NCI-H128 (cell line): ENCODE measurements at regions not wholly inside any gene's neighbourhood (a gene's known extent, or its start where the extent isn't known, plus 50 kb on each side); places are given as distances from the start of the nearest gene placed in this dataset.
"Not testable (repeated sequence)": the region's sequence is repeated elsewhere in the genome, so short reads cannot be mapped to it uniquely, and the experiment has no call there.

ENCODE experiments used
- DNase-seq: peaks from one replicate; lab custom pipeline; 2025; ENCODE audit not compliant: unreplicated experiment; lab: John Stamatoyannopoulos, UW

DNA sequence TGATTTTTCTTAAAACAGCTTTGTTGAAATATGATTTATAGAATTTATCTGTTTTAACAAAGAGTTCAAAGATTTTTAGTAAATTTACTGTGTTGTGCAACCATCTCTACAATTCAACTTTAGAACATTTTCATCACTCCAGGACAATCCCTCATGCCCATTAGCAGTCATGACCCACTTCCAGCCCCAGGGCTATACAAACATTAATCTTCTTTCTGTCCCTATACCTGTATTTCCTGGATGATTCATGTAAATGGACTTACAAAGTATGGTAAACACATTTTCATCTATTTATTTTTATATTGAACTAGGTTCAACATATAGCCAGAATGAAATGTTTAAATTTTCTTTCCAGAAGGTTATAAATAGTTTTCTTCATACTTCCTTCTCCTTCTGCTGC, 127.8 kb upstream of the CCDC180 start:
- no peak for DNase-seq

DNA sequence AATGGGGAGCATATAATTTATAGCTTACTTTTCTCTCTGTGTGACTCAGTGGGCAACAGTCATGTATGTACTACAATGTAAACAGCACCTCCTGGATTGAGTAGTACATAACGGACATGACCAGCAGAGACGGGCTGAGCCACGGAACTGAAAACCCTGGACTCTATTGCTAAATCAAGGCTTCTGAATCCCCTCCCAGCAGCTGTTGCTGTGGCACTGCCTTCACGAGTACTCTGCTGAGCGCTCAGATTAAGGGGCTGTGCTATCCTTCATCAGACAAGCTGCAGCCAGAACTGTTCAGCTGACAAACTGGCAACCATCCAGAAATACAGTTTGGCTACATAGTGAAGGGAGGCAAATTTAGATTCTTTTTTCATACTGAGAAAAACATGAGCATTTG, 131.3 kb upstream of the CCDC180 start:
- DNase-seq, result peak; percentile 27

DNA sequence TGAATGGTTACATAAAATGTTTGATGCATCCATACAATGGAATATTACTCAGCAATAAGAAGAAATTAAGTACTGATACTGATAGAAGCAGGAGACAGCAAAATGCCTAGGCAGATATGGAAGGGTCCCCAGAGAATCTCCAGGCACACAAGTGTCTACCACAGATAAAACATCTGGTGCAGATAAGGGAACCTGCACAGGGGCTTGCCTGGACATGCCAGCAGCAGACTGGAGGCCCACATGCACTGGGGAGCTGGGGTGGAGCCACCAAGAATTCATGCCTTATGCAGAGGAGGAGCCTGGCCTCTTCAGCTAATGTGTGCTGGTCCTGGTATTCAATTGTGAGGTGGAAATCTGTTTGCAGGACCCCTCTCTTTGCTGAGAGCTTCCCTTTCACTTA, 129.2 kb upstream of the CTSV start:
- DNase-seq, result not testable (repeated sequence)

DNA sequence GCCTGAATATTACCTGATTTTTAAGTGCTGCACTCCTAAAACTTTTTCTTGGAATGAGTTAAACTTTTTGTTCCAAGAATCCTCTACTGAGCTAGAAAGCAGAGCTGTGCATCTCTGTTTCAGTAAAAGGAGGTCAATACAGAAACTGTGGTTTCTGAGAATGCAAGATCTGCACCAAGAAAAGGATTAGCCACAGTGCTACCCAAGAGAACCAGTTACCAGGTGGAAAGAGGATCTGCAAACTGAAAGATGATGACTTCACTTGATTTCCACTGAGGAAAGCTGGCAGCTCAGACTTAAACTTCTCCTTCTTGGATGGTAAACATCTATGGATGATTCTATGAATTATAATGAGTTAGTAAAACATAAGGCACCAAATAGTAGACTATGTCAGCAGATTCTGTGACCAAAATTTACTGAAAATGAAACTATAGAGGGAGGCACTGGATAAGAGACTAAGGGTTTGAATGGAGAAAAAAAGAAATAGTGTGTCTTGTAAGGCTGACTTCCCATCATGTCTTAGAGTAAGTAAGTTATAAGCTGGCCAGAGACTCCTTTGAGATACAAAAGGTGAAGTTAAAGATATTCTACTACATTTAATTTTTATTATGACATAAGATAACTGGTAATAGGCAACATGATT, 127.7 kb upstream of the CTSV start:
- DNase-seq, result not testable (repeated sequence)

DNA sequence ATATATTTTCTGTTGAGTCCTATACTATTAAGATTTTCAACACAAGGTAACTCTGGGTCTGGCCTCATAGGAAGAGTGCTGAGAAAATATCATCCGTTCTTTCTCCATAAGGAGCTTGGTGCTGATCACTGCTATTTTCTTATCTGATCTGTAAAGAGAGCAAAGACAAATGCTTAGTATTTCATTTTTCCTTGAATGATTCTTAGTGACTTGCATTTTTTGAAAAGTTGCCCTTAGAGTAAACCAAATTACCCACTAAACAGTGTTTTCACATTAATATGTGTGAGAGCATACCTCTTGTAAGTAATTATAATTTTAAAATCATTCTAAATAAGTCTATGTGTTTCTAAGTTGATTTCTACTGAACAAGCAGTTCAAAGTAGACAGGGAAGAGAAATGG, 121.3 kb upstream of the CTSV start:
- no peak for DNase-seq

DNA sequence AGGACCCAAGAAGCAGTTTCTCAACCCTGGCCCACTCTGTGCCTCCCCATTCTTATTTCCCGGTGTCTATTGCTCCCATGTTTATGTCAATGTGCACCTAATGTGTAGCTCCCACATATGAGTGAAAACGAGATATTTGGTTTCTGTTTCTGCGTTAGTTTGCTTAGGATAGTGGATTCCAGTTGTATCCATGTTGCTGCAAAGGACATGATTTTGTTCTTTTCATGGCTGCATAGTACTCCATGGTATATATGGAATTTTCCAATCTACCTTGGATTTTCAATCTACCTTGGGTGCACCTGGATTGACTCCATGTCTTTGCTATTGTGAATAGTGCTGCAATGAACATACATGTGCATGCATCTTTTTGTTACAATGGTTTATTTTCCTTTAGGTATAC, 119.8 kb upstream of the CTSV start:
- not testable (repeated sequence) for DNase-seq

DNA sequence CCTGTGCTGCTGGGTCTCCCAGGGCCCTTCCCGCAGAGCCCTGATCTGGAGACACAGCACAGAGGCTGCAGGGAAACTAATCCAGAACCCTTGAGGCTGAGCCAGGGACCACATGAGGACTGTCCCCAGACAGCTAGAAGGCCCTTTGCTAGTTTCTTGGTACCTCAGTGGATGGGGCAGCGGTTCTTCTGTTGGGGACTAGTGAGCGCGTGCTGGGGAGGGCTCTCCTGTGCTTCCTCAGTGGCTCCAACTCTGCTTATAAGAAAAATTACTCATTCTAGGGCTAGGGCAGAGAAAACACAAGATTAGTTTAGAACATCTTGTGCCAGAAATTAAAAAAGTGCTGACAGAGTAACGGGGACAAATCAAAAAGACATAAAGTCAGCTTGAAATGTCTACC, 116.5 kb upstream of the CTSV start:
- DNase-seq, result not testable (repeated sequence)

DNA sequence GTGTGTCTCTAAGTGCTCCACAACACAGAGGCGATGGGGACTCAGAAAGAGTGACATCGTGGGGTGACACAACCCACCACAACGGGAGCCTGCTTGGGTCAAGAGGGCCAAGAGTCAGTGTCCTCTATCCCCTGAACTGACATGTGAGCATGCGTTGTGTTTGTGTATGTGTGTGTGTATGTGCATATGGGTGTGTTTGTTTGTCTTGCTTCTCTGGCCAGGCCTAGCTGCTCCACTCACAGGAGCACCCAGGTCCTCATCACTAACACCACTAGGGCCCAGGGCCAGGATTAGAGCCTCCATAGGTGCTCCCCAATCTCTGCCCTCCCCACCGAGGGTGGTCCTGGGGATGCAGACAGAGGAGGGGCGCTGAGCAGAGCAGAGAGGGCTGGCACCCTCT, 115.0 kb upstream of the CTSV start:
- no peak for DNase-seq

DNA sequence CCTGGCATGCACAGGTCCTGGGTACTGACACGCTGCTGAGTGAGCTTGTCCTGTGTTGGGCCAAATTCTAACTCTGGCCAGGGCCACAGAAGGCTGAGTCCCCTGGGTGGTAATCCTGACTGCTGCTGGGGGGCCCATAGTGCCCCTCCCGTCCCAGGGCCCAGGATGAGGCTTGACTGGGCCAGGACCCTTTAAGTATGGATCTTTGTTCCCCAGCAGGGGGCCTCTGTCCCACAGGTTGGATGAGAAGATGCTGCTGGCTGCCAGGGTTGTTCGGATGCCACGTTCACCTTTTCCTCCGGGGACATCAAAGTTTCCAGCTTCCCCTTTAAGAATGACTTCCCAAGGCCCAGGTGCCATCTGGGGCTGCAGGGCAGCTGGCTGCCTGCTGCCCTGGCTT, 114.2 kb upstream of the CTSV start:
- not testable (repeated sequence) for DNase-seq

DNA sequence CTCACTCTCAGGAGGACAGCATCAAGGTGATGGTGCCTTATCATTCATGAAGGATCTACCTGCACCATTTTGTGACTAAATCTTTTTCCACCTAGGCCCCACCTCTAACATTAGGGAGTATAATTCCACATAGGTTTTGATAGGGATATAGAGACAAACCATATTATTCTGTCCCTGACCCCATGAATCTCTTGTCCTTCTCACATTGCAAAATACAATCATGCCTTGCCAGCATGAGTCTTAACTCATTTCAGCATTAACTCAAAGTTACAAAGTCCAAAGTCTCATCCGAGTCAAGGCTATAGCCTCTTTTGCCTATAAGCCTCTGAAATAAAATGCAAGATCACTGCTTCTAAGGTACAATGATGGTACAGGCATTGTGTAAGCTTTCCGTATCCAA, 111.5 kb upstream of the CTSV start:
- not testable (repeated sequence) for DNase-seq

DNA sequence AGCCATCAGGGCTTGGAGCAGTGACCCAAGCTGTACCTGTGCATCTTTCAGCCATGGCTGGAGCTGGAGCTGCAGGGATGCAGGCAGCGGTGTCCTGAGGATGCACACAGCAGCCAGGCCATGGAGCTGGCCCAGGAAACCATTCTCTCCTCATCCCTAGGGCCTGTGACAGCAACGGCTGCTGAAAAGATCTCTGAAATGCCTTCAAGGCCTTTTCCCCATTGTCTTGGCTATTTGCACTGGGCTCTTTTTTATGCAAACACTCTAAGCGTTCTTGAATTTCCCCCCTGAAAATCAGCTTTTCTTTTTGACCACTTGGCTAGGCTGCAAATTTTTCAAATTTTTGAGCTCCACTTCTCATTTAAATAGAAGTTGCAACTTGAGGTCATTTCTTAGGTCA, 109.5 kb upstream of the CTSV start:
- DNase-seq, result not testable (repeated sequence)

DNA sequence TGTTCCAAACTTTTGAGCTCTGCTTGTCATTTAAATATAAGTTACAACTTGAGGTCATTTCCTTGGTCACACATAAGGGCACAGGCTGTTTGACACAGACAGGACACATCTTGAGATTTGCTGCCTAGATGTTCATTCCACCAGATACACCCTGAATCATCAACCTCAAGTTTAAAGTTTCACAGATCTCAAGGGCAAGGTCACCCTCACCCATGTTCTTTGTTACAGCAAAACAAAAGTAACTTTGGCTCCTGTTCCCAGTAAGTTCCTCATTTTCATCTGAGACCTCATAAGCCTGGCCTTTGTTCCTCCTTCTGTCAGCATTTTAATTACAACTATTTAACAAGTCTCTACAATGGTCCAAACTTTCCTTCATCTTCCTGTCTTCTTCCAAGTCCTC, 106.7 kb upstream of the CTSV start:
- DNase-seq, result not testable (repeated sequence)

DNA sequence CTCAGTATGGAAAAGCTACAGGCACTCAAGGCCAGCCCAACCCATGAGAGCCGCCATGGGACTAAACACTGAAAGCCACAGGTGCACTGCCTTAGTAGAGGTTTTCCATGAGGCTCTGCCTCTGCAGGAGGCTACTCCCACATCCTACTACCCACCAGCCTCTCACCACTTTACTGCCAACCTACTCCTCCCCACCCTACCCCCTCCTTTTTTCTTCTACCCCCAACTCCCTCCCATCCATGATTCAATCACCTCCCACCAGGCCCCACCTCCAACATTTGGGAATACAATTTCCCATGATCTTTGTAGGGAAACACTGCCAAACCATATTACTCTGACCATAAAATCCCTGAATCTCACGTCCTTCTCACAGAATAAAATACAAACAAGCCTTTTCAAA, 101.6 kb upstream of the CTSV start:
- DNase-seq, result no peak

DNA sequence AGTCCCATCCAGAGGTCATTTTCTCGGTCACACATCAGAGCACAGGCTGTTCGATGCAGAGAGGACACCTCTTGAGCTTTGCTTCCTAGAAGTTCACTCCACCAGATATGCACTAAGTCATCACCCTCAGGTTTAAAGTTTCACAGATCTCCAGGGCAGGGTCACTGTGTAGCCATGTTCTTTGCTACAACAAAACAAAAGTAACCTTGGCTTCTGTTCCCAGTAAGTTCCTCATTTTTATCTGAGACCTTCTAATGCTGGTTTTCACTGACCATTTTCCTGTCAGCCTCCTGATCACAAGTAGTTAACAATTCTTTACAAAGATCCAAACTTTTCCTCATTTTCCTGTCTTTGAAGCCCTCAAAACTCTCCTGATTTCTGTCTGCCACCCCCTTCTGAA, 97.5 kb upstream of the CTSV start:
- DNase-seq, result no peak

DNA sequence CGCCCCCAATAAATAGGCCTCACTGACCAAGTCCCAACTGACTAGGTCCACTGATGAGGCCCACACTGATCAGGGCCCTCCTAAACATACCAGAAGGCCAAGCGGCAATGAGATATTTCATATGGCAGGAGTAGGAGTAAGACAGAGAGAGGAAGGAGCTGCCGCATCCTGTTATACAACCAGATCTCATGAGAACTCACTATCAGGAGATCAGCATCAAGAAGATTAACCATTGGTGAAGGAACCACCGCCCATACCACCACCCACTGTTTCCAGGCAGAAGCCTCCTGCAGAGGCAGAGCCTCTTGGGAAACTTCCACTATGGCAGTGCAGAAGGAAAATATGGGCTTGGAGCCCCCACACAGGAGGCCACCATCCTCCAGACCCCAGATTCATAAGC, 95.0 kb upstream of the CTSV start:
- DNase-seq, result not testable (repeated sequence)

DNA sequence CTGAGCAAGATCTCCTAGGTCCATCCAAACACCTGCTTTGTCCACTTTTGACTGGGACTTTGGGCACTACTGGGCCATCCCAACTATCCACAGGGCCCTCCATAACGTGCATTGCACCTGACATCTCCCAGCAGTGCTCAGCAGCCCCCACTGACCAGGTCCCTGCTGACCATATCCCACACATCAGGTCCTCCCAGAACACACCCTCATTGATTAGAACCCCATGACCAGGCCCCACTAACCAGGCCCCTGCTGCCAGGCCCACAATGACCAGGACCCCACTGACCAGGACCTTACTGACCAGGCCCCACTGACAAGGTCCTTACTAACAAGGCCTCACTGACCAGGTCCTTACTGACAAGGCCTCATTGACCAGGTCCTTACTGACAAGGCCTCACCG, 93.9 kb upstream of the CTSV start:
- DNase-seq, result no peak

DNA sequence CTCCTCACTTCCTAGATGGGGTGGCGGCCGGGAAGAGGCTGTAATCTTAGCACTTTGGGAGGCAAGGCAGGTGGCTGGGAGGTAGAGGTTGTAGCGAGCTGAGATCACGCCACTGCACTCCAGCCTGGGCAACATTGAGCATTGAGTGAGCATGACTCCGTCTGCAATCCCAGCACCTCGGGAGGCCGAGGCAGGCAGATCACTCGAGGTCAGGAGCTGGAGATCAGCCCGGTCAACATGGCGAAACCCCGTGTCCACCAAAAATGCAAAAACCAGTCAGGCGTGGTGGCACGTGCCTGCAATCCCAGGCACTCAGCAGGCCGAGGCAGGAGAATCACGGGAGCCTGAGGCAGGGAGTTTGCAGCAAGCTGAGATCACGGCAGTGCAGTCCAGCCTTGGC, 91.9 kb upstream of the CTSV start:
- not testable (repeated sequence) for DNase-seq

DNA sequence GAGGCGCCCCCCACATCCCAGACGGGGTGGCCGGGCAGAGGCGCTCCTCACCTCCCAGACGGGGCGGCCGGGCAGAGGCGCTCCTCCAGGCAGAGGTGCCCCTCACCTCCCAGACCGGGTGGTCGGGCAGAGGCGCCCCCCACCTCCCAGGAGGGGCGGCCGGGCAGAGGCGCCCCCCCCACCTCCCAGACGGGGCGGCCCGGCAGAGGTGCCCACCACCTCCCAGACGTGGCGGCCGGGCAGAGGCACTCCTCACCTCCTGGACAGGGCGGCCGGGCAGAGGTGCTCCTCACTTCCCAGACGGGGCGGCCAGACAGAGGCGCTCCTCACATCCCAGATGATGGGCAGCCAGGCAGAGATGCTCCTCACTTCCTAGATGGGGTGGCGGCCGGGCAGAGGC, 91.4 kb upstream of the CTSV start:
- DNase-seq, result not testable (repeated sequence)

DNA sequence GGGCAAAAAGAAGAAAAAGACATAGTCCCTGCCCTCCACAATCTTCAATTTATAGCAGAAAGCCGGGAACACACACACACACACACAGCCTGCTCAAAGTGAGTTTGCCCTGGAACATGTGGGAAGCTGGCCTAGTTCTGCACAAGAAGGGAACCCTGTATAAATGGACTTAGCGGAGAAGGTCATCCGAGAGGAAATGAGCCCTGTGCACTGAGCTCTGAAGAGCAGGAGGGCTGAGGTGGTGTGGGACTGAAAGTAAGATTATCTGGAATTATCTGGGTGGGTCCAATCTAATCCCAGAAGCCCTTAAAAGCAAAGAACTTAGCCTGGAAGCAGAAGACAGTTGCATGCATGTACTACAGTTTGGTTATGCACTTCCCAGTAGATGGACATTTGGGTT, 90.0 kb upstream of the CTSV start:
- DNase-seq, result no peak

DNA sequence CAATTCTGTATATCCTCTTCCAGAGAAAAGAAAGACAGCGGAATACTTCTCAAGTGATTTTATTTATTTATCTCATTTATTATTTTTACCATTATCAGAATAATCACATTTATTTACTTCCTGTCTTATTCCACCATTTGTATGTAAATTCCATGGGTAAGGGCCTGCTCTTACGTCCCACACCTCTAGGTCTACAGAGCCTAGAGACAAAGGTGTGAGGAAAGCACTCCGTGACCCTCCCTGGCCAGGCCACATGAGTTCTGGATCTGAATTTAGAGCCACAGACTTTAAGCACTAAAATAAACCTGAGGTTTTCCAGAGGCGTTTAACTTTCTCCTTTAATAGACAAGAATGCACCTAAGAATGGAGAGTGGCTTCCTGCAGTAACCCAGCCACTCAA, 85.3 kb upstream of the CTSV start:
- DNase-seq, result no peak

DNA sequence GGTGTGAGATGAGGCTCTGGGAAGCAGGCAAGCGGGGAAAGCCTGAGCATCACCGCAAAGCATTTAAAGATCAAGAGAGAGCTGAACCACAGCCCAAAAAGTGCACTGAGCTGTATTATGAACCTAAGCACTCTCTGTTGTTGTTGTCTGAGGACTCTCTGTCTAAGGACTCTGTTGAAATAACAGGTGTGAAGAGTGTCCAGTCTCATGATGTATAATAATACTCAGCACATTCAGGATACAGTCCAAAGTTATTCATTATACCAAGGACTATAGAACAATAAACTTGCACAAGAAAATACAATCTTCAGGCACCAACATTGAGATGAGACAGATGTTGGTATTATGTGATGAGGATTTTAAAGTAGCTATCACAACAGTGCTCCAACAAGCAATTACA, 71.8 kb upstream of the CTSV start:
- no peak for DNase-seq

DNA sequence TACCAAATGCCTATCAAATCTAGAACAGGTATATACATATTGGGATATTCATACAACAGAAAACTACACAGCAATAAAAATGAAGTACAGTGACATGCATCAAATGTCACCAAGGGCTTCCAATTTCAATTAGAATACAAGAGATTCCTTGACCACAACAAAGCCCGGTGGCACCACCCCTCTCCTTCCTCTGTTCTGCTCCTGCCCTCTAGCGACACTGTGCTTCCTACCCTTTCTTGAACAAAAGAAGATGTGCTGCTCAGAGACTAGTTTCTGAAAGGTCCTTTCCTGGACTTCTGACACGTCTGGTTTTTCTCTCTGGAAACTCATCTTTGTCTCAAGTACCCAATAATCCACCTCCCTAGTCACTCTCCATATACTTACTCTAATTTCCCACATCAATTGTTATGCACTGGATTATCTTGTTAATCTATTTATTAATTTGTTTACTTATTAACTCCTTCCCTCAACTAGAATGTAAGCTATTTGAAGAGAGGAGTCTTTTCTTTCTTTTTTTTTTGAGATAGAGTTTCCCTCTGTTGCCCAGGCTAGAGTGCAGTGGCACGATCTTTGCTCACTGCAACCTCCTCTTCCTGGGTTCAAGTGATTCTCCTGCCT, 70.4 kb upstream of the CTSV start:
- DNase-seq, result no peak

DNA sequence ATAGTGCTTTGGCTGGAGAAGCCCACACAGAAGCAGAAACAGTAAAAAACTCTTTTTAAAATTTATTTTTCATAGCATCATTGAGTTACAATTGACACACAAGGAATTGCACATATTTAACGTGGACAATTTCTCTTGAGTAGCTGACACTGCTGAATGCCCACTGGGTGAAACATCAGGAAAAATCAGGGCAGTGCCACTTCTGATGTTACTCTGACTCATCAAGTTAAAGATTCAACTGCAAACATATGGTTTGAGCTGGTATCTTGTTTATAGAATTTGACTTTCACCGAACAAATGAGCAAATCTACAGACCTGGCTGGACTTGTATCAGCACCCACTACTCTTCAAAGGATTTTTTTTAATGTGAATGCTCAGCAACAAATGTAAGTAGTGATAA, 66.3 kb upstream of the CTSV start:
- not testable (repeated sequence) for DNase-seq
